ENCODE measurements at regions not wholly inside any gene's neighbourhood (a gene's known extent, or its start where the extent isn't known, plus 50 kb on each side); places are given as distances from the start of the nearest gene placed in this dataset.

DNA sequence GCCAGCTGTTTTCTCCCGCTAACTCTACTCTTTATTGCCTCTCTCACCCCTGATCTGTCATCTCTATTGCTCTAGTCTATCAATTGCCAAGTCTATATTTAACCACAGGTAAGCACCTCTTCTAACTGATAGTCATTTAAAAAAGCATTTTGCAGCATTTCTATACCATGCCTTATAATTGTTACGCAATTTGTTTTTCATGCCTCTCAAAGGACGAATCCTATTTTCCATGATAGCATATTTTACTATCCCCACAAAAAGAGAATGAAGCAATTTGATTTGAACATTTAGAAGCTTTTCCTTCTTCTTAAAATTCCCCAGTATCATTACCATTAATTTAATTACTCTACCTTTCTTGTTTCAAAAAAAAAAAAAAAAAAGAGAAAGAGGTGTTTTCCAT, 432.8 kb upstream of the ZP4 start:
- TF ChIP-seq SOX15 (CRISPR knock-in tag; IDR thresholded peaks at IDR 0.05), result no peak
- no peak for TF ChIP-seq JUN (CRISPR knock-in tag; IDR thresholded peaks at IDR 0.05)
